ENCODE measurements at regions not wholly inside any gene's neighbourhood (a gene's known extent, or its start where the extent isn't known, plus 50 kb on each side); places are given as distances from the start of the nearest gene placed in this dataset.

DNA sequence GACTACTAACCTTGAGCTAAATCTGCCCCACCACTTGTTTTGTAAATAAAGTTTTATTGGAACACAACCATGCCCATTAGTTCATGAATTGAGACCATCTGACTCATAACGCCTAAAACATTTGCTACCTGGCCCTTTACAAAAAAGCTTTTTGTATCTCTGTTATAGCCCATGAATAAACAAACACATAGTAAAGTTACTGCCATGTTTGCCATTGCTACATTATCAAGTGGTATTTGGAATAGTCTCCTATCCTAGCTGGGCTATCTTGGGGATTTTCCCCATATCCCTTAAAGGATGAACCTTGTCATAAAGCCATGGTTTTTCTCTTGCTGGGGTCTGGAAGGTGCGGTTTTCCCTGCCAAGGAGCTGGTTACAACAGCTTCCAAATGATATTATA lies 112.3 kb downstream of the FAM9B start:
- no peak overlapping the region for H3K27ac ChIP-seq (ENCODE audit: insufficient read depth, low read length)
- H3K4me1 ChIP-seq (ENCODE audit: control insufficient read depth, extremely low read depth, insufficient read depth, low read length): no peaks in the 10 kb centered on the region
- H3K4me2 ChIP-seq (ENCODE audit: extremely low read depth, insufficient read depth, low read length): no peak overlapping the region
- H3K36me3 ChIP-seq (ENCODE audit: control insufficient read depth, insufficient read depth, low read length): no peaks in the 10 kb centered on the region
- TF ChIP-seq EZH2 (IDR thresholded peaks at IDR 0.05; ENCODE audit: low read length, missing control alignments): no peak
- TF ChIP-seq, protein P1, sequence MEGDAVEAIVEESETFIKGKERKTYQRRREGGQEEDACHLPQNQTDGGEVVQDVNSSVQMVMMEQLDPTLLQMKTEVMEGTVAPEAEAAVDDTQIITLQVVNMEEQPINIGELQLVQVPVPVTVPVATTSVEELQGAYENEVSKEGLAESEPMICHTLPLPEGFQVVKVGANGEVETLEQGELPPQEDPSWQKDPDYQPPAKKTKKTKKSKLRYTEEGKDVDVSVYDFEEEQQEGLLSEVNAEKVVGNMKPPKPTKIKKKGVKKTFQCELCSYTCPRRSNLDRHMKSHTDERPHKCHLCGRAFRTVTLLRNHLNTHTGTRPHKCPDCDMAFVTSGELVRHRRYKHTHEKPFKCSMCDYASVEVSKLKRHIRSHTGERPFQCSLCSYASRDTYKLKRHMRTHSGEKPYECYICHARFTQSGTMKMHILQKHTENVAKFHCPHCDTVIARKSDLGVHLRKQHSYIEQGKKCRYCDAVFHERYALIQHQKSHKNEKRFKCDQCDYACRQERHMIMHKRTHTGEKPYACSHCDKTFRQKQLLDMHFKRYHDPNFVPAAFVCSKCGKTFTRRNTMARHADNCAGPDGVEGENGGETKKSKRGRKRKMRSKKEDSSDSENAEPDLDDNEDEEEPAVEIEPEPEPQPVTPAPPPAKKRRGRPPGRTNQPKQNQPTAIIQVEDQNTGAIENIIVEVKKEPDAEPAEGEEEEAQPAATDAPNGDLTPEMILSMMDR (conservative IDR thresholded peaks at IDR 0.05 in 1 of 2, IDR thresholded peaks at IDR 0.05 in 1 of 2; ENCODE audit: low read depth in 1 of 2, low read length in 2 of 2): no peak
- no peaks in the 10 kb centered on the region for H3K9me3 ChIP-seq (ENCODE audit: control insufficient read depth, insufficient read depth, low read depth, low read length)
- H2AFZ ChIP-seq (ENCODE audit: low read length): no peak overlapping the region
- H3K27me3 ChIP-seq (ENCODE audit: control insufficient read depth, insufficient read depth, low read length): no peaks in the 10 kb centered on the region
- H3K4me3 ChIP-seq (replicated peaks in 1 of 4; ENCODE audit: control extremely low read depth in 1 of 4, insufficient read depth in 1 of 4, low read depth in 3 of 4, low read length in 4 of 4): no peak overlapping the region
- DNase-seq (ENCODE audit: low read depth in 2 of 2): no peak
- H3K79me2 ChIP-seq (ENCODE audit: control insufficient read depth, insufficient read depth, low read length): no peaks in the 10 kb centered on the region
- H4K20me1 ChIP-seq (ENCODE audit: control insufficient read depth, extremely low read depth, insufficient read depth, low read length): no peaks in the 10 kb centered on the region
- H3K9ac ChIP-seq (ENCODE audit: insufficient read depth, low read length): no peak overlapping the region

DNA sequence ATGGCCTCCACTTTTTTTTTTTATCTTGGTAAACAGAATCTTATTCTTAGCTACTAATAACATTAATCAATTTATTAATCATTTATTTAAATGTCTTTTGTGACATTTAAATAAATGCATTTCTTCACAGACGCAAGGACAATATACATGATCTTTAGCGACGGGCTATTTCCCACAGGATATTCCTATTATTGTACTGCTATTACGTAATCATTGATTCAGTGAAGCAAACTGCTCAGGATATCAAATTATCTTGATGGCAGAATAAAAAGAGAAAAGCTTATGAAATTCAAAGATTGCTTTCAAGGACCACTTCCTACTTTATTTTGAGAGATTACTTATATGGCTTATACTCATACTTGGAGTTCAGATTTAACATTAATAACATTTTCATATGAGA lies 114.1 kb downstream of the FAM9B start:
- no peak overlapping the region for H3K27ac ChIP-seq (ENCODE audit: insufficient read depth, low read length)
- no peak overlapping the region for H3K4me2 ChIP-seq (ENCODE audit: extremely low read depth, insufficient read depth, low read length)
- H3K9me3 ChIP-seq (ENCODE audit: control insufficient read depth, insufficient read depth, low read depth, low read length): no peaks in the 10 kb centered on the region
- no peaks in the 10 kb centered on the region for H3K79me2 ChIP-seq (ENCODE audit: control insufficient read depth, insufficient read depth, low read length)
- no peaks in the 10 kb centered on the region for H3K27me3 ChIP-seq (ENCODE audit: control insufficient read depth, insufficient read depth, low read length)
- no peaks in the 10 kb centered on the region for H3K36me3 ChIP-seq (ENCODE audit: control insufficient read depth, insufficient read depth, low read length)
- no peak overlapping the region for H3K4me3 ChIP-seq (replicated peaks in 1 of 4; ENCODE audit: control extremely low read depth in 1 of 4, insufficient read depth in 1 of 4, low read depth in 3 of 4, low read length in 4 of 4)
- no peaks in the 10 kb centered on the region for H3K4me1 ChIP-seq (ENCODE audit: control insufficient read depth, extremely low read depth, insufficient read depth, low read length)
- no peak overlapping the region for H2AFZ ChIP-seq (ENCODE audit: low read length)
- H3K9ac ChIP-seq (ENCODE audit: insufficient read depth, low read length): no peak overlapping the region
- DNase-seq (ENCODE audit: low read depth in 2 of 2): no peak
- no peaks in the 10 kb centered on the region for H4K20me1 ChIP-seq (ENCODE audit: control insufficient read depth, extremely low read depth, insufficient read depth, low read length)
- no peak for TF ChIP-seq EZH2 (IDR thresholded peaks at IDR 0.05; ENCODE audit: low read length, missing control alignments)
- TF ChIP-seq, protein P1 (conservative IDR thresholded peaks at IDR 0.05 in 1 of 2, IDR thresholded peaks at IDR 0.05 in 1 of 2; ENCODE audit: low read depth in 1 of 2, low read length in 2 of 2): no peak

DNA sequence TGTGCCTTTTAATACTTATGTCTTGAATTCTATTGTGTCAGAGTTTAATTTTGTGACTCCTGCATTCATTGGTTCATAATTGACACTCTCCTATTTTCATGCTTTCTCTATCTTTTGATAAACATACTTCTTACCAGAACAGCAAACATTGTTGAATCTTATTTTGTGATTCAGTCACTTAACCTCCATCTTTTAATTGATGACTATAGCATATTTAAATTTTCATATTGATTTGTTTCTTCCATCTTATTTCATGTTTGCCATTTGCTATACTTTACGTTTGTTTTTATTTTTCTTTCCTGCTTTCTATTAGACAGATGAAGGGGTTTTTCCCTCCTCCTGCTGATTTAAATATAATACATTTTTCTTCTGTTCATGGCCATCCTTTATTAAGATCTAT lies 115.5 kb upstream of the FAM9A start:
- TF ChIP-seq, protein P1 (conservative IDR thresholded peaks at IDR 0.05 in 1 of 2, IDR thresholded peaks at IDR 0.05 in 1 of 2; ENCODE audit: low read depth in 1 of 2, low read length in 2 of 2): no peak
- no peak for TF ChIP-seq EZH2 (IDR thresholded peaks at IDR 0.05; ENCODE audit: low read length, missing control alignments)

More for the DNA sequence above, 115.5 kb upstream of the FAM9A start:
- Histone ChIP-seq H3K9ac (ENCODE audit: insufficient read depth, low read length) (no peak overlapping the region), H3K27ac (ENCODE audit: insufficient read depth, low read length) (no peak overlapping the region), H3K9me3 (ENCODE audit: control insufficient read depth, insufficient read depth, low read depth, low read length) (no peaks in the 10 kb centered on the region), H3K4me3 (replicated peaks in 1 of 4; ENCODE audit: control extremely low read depth in 1 of 4, insufficient read depth in 1 of 4, low read depth in 3 of 4, low read length in 4 of 4) (no peak overlapping the region), H3K4me1 (ENCODE audit: control insufficient read depth, extremely low read depth, insufficient read depth, low read length) (no peaks in the 10 kb centered on the region), H3K36me3 (ENCODE audit: control insufficient read depth, insufficient read depth, low read length) (no peaks in the 10 kb centered on the region), H3K27me3 (ENCODE audit: control insufficient read depth, insufficient read depth, low read length) (no peaks in the 10 kb centered on the region), H2AFZ (ENCODE audit: low read length) (no peak overlapping the region), H3K4me2 (ENCODE audit: extremely low read depth, insufficient read depth, low read length) (no peak overlapping the region), H3K79me2 (ENCODE audit: control insufficient read depth, insufficient read depth, low read length) (no peaks in the 10 kb centered on the region), H4K20me1 (ENCODE audit: control insufficient read depth, extremely low read depth, insufficient read depth, low read length) (no peaks in the 10 kb centered on the region)
- no peak for DNase-seq (ENCODE audit: low read depth in 2 of 2)

Data from fibroblast of lung (primary cell).